ENCODE measurements at regions not wholly inside any gene's neighbourhood (a gene's known extent, or its start where the extent isn't known, plus 50 kb on each side); places are given as distances from the start of the nearest gene placed in this dataset.

GRCh38 chr2:128432423-128432822, 113.8 kb upstream of the HS6ST1 start:
- H3K27ac ChIP-seq: no peak overlapping the region

GRCh38 chr2:128433911-128434550, 115.4 kb upstream of the HS6ST1 start:
- no peak for DNase-seq (ENCODE audit: low read depth, low spot score)
- H3K27ac ChIP-seq: no peak overlapping the region

More at GRCh38 chr2:128432423-128432822, 113.8 kb upstream of the HS6ST1 start:
- no peak for DNase-seq (ENCODE audit: low read depth, low spot score)

- DNase-seq (ENCODE audit: low read depth, low spot score): no peak
- no peak overlapping the region for H3K27ac ChIP-seq
These were observed 117.2 kb upstream of the HS6ST1 start for GRCh38 chr2:128435576-128436478.

GRCh38 chr2:128436479-128437203, 118.0 kb upstream of the HS6ST1 start:
- H3K27ac ChIP-seq: no peak overlapping the region
- DNase-seq (ENCODE audit: low read depth, low spot score): no peak

- DNase-seq (ENCODE audit: low read depth, low spot score): no peak
- H3K27ac ChIP-seq: no peak overlapping the region
These were observed 118.5 kb upstream of the HS6ST1 start for GRCh38 chr2:128437204-128437565.

- DNase-seq (ENCODE audit: low read depth, low spot score): no peak
These were observed 119.4 kb upstream of the HS6ST1 start for GRCh38 chr2:128438091-128438490.

GRCh38 chr2:128438586-128438985, 119.9 kb upstream of the HS6ST1 start:
- no peak overlapping the region for H3K27ac ChIP-seq
- DNase-seq (ENCODE audit: low read depth, low spot score): no peak

More at GRCh38 chr2:128438091-128438490, 119.4 kb upstream of the HS6ST1 start:
- no peak overlapping the region for H3K27ac ChIP-seq

GRCh38 chr2:128439031-128439790, 120.5 kb upstream of the HS6ST1 start:
- H3K27ac ChIP-seq: no peak overlapping the region
- no peak for DNase-seq (ENCODE audit: low read depth, low spot score)

GRCh38 chr2:128439791-128440665, 121.4 kb upstream of the HS6ST1 start:
- H3K27ac ChIP-seq: no peak overlapping the region
- no peak for DNase-seq (ENCODE audit: low read depth, low spot score)

GRCh38 chr2:128440666-128441340, 122.1 kb upstream of the HS6ST1 start:
- no peak overlapping the region for H3K27ac ChIP-seq
- DNase-seq (ENCODE audit: low read depth, low spot score): no peak

- no peak for DNase-seq (ENCODE audit: low read depth, low spot score)
- H3K27ac ChIP-seq: no peak overlapping the region
These were observed 122.8 kb upstream of the HS6ST1 start for GRCh38 chr2:128441341-128442052.

GRCh38 chr2:128442053-128442751, 123.5 kb upstream of the HS6ST1 start:
- no peak for DNase-seq (ENCODE audit: low read depth, low spot score)
- H3K27ac ChIP-seq: no peak overlapping the region

GRCh38 chr2:128442891-128443302, 124.2 kb upstream of the HS6ST1 start:
- DNase-seq (ENCODE audit: low read depth, low spot score): no peak

GRCh38 chr2:128444121-128444771, 125.6 kb upstream of the HS6ST1 start:
- DNase-seq (ENCODE audit: low read depth, low spot score): no peak

More at GRCh38 chr2:128442891-128443302, 124.2 kb upstream of the HS6ST1 start:
- no peak overlapping the region for H3K27ac ChIP-seq

GRCh38 chr2:128444816-128445522, 126.3 kb upstream of the HS6ST1 start:
- H3K27ac ChIP-seq: no peak overlapping the region
- no peak for DNase-seq (ENCODE audit: low read depth, low spot score)

More at GRCh38 chr2:128444121-128444771, 125.6 kb upstream of the HS6ST1 start:
- H3K27ac ChIP-seq: no peak overlapping the region

- DNase-seq (ENCODE audit: low read depth, low spot score): no peak
- no peak overlapping the region for H3K27ac ChIP-seq
These were observed 126.8 kb upstream of the HS6ST1 start for GRCh38 chr2:128445523-128445900.

Data from epithelial cell of prostate (primary cell).